ENCODE measurements at regions not wholly inside any gene's neighbourhood (a gene's known extent, or its start where the extent isn't known, plus 50 kb on each side); places are given as distances from the start of the nearest gene placed in this dataset.

GRCh38 chr12:38141861-38142260, 174.7 kb upstream of the ALG10B start:
- TF ChIP-seq TAF1 (IDR thresholded peaks at IDR 0.05; ENCODE audit: borderline replicate concordance, low read depth, low read length) (no peak), POLR2AphosphoS5 (IDR thresholded peaks at IDR 0.05; ENCODE audit: low read depth, low read length) (no peak), POLR2A (IDR thresholded peaks at IDR 0.05; ENCODE audit: low read depth, low read length) (no peak)
